ENCODE measurements at regions not wholly inside any gene's neighbourhood (a gene's known extent, or its start where the extent isn't known, plus 50 kb on each side); places are given as distances from the start of the nearest gene placed in this dataset.
A peak's percentile ranks its signal among the peaks of the same experiment; 100 is the strongest.

- no peak for TF ChIP-seq ZSCAN30 (CRISPR knock-in tag; IDR thresholded peaks at IDR 0.05)
- TF ChIP-seq ZNF766 (CRISPR knock-in tag; IDR thresholded peaks at IDR 0.05; ENCODE audit: borderline replicate concordance), result 0 out of 2 replicates have a peak, but pooled peaks have one; percentile 66
- TF ChIP-seq ZMYM4 (CRISPR knock-in tag; IDR thresholded peaks at IDR 0.05), result peak; percentile 74
- TF ChIP-seq PHF21A (CRISPR knock-in tag; IDR thresholded peaks at IDR 0.05), result peak; percentile 84
- TF ChIP-seq ZBTB7B (CRISPR knock-in tag; IDR thresholded peaks at IDR 0.05), result peak; percentile 85; the same call in 1 of the 2 replicates
- peak; percentile 24; the same call in 1 of the 2 replicates for TF ChIP-seq BRD4 (CRISPR knock-in tag; IDR thresholded peaks at IDR 0.05)
- TF ChIP-seq SOX6 (IDR thresholded peaks at IDR 0.05), result no peak
- TF ChIP-seq SOX6 (CRISPR knock-in tag; IDR thresholded peaks at IDR 0.05), result peak; percentile 91
- no peak for TF ChIP-seq ZEB1 (IDR thresholded peaks at IDR 0.05; ENCODE audit: insufficient replicate concordance, low read depth)
- peak; percentile 99 for TF ChIP-seq RARA (CRISPR knock-in tag; IDR thresholded peaks at IDR 0.05)
- no peak for TF ChIP-seq ZBTB37 (CRISPR knock-in tag; IDR thresholded peaks at IDR 0.05)
- TF ChIP-seq ESRRA (CRISPR knock-in tag; IDR thresholded peaks at IDR 0.05; ENCODE audit: low read depth), result peak; percentile 95; the same call in 1 of the 2 replicates
- peak; percentile 46; the same call in 1 of the 2 replicates for TF ChIP-seq ZNF878 (CRISPR knock-in tag; IDR thresholded peaks at IDR 0.05)
- peak; percentile 79; the same call in 1 of the 2 replicates for TF ChIP-seq HOXA3 (CRISPR knock-in tag; IDR thresholded peaks at IDR 0.05)
- TF ChIP-seq YEATS2 (CRISPR knock-in tag; IDR thresholded peaks at IDR 0.05; ENCODE audit: borderline replicate concordance), result peak; percentile 52; the same call in 1 of the 2 replicates
- TF ChIP-seq ZBTB34 (CRISPR knock-in tag; IDR thresholded peaks at IDR 0.05), result no peak
- peak; percentile 49; the same call in 1 of the 2 replicates for TF ChIP-seq ZNF749 (CRISPR knock-in tag; IDR thresholded peaks at IDR 0.05; ENCODE audit: borderline replicate concordance)
- TF ChIP-seq ZNF503 (CRISPR knock-in tag; IDR thresholded peaks at IDR 0.05), result peak; percentile 82; the same call in 1 of the 2 replicates
- peak; percentile 24 for TF ChIP-seq YY1 (IDR thresholded peaks at IDR 0.05; ENCODE audit: insufficient read depth, insufficient replicate concordance, low read depth, low read length)
- no peak for TF ChIP-seq SMAD9 (CRISPR knock-in tag; IDR thresholded peaks at IDR 0.05)
- peak; percentile 60; the same call in 1 of the 3 replicates for TF ChIP-seq MXI1 (IDR thresholded peaks at IDR 0.05; ENCODE audit: borderline replicate concordance, low read depth, low read length)
- no peak for TF ChIP-seq SIN3B (IDR thresholded peaks at IDR 0.05; ENCODE audit: low read length)
- no peak for TF ChIP-seq ATM (IDR thresholded peaks at IDR 0.05; ENCODE audit: borderline replicate concordance)
- TF ChIP-seq PITX1 (CRISPR knock-in tag; IDR thresholded peaks at IDR 0.05), result peak; percentile 98
- TF ChIP-seq RELA (CRISPR knock-in tag; IDR thresholded peaks at IDR 0.05), result no peak
- peak; percentile 89; the same call in 1 of the 2 replicates for TF ChIP-seq NFE2 (CRISPR knock-in tag; IDR thresholded peaks at IDR 0.05)
- TF ChIP-seq RARG (CRISPR knock-in tag; IDR thresholded peaks at IDR 0.05; ENCODE audit: low read depth), result no peak
- peak; percentile 95 for TF ChIP-seq KDM4B (CRISPR knock-in tag; IDR thresholded peaks at IDR 0.05)
- TF ChIP-seq HOXD1 (CRISPR knock-in tag; IDR thresholded peaks at IDR 0.05), result 0 out of 2 replicates have a peak, but pooled peaks have one; percentile 11
Measured at GRCh38 chr3:124620600-124621063, 109.6 kb upstream of the UMPS start (continued).

Data from HepG2 (cell line).